CD14-positive monocyte (primary cell): ENCODE measurements at regions not wholly inside any gene's neighbourhood (a gene's known extent, or its start where the extent isn't known, plus 50 kb on each side); places are given as distances from the start of the nearest gene placed in this dataset.

Source experiments
- DNase-seq, 3 donors: peaks; one replicate each; pipeline ENCODE4 v3.0.0-alpha.2; 2011 to 2022
- H2AFZ ChIP-seq: 2 replicates; pipeline ENCODE4 v1.6.0; 2012; ENCODE audit warnings: mild to moderate bottlenecking, low read depth, low read length, inconsistent platforms; ENCODE audit not compliant: insufficient read depth, poor library complexity, severe bottlenecking
- H3K27ac ChIP-seq, 2 donors: 1 replicate in 1 of 2; 2 replicates in 1 of 2; pipeline ENCODE4 v1.5.1; 2012 to 2013; ENCODE audit warnings: low read length in 2 of 2, control low read depth in 1 of 2, inconsistent platforms in 1 of 2, low read depth in 1 of 2, mild to moderate bottlenecking in 1 of 2
- H3K27me3 ChIP-seq, 2 donors: one replicate each; pipeline versions ENCODE4 v1.6.0 to v1.6.1; 2011 to 2013; ENCODE audit warnings: low read length in 2 of 2; ENCODE audit not compliant: control insufficient read depth in 2 of 2, insufficient read depth in 2 of 2
- H3K36me3 ChIP-seq, 2 donors: replicated peaks in 1 of 2; 1 replicate in 1 of 2; 2 replicates in 1 of 2; pipeline versions ENCODE4 v1.5.1 to v1.6.1; 2012 to 2013; ENCODE audit warnings: low read length in 2 of 2, control low read depth in 1 of 2, inconsistent platforms in 1 of 2, mild to moderate bottlenecking in 1 of 2; ENCODE audit not compliant: insufficient read depth in 2 of 2, control insufficient read depth in 1 of 2
- H3K4me1 ChIP-seq, 2 donors: 1 replicate in 1 of 2; 2 replicates in 1 of 2; pipeline versions ENCODE4 v1.5.1 to v1.6.1; 2012 to 2013; ENCODE audit warnings: low read length in 2 of 2, control low read depth in 1 of 2, inconsistent platforms in 1 of 2, mild to moderate bottlenecking in 1 of 2, moderate library complexity in 1 of 2; ENCODE audit not compliant: insufficient read depth in 2 of 2, control insufficient read depth in 1 of 2
- H3K4me2 ChIP-seq: replicated peaks from 2 replicates; pipeline ENCODE3; 2012; ENCODE audit warnings: low read length, moderate library complexity, mild to moderate bottlenecking; ENCODE audit not compliant: poor library complexity, severe bottlenecking; ENCODE audit errors: extremely low read depth
- H3K4me3 ChIP-seq, 3 experiments: fragments of 200-600 bp in 1 of 3; sonication (generic) in 1 of 3; replicated peaks in 1 of 3; 1 replicate in 2 of 3; 2 replicates in 1 of 3; pipeline ENCODE4 v1.5.1; 2011 to 2013; ENCODE audit warnings: low read length in 3 of 3, mild to moderate bottlenecking in 3 of 3, control low read depth in 2 of 3, low read depth in 2 of 3, inconsistent platforms in 1 of 3, moderate library complexity in 1 of 3
- H3K79me2 ChIP-seq: 2 replicates; pipeline ENCODE4 v1.6.0; 2012; ENCODE audit warnings: mild to moderate bottlenecking, control low read depth, inconsistent platforms, low read length, moderate library complexity; ENCODE audit not compliant: insufficient read depth
- H3K9ac ChIP-seq: 2 replicates; pipeline ENCODE4 v1.6.0; 2017; ENCODE audit warnings: low read length, mild to moderate bottlenecking; ENCODE audit not compliant: insufficient read depth, poor library complexity, severe bottlenecking
- H3K9me3 ChIP-seq, 2 donors: replicated peaks in 1 of 2; 1 replicate in 1 of 2; 2 replicates in 1 of 2; pipeline versions ENCODE4 v1.5.1 to v1.6.1; 2012 to 2013; ENCODE audit warnings: low read length in 2 of 2, control low read depth in 1 of 2; ENCODE audit not compliant: control insufficient read depth in 1 of 2, insufficient read depth in 1 of 2
- H4K20me1 ChIP-seq: 2 replicates; pipeline ENCODE4 v1.6.0; 2012; ENCODE audit warnings: mild to moderate bottlenecking, low read length, control low read depth, moderate library complexity; ENCODE audit not compliant: insufficient read depth
- H3K27ac Mint-ChIP-seq, 7 donors: one replicate each; pipeline ENCODE4 v1.8.0; 2020; ENCODE audit warnings: mild to moderate bottlenecking in 7 of 7, mixed read lengths in 7 of 7, moderate library complexity in 6 of 7, inconsistent platforms in 2 of 7
- H3K27me3 Mint-ChIP-seq, 3 donors: one replicate each; pipeline ENCODE4 v1.8.0; 2021 to 2022; ENCODE audit warnings: low read depth in 3 of 3, mild to moderate bottlenecking in 3 of 3, mixed read lengths in 3 of 3, moderate library complexity in 3 of 3, inconsistent platforms in 1 of 3
- H3K36me3 Mint-ChIP-seq, 2 donors: one replicate each; pipeline ENCODE4 v1.8.0; 2020; ENCODE audit warnings: mixed read lengths in 2 of 2, inconsistent platforms in 1 of 2, mild to moderate bottlenecking in 1 of 2
- H3K4me1 Mint-ChIP-seq: one replicate; pipeline ENCODE4 v1.8.0; 2020; ENCODE audit warnings: mild to moderate bottlenecking, mixed read lengths
- H3K4me3 Mint-ChIP-seq, 2 donors: one replicate each; pipeline ENCODE4 v1.8.0; 2020; ENCODE audit warnings: mild to moderate bottlenecking in 2 of 2, mixed read lengths in 2 of 2, moderate library complexity in 1 of 2
- H3K9me3 Mint-ChIP-seq, 7 donors: one replicate each; pipeline ENCODE4 v1.8.0; 2020 to 2022; ENCODE audit warnings: mixed read lengths in 7 of 7, mild to moderate bottlenecking in 6 of 7, moderate library complexity in 6 of 7, inconsistent platforms in 2 of 7
- WGBS: methylation state at CpG from one replicate; pipeline ENCODE4 v1.1.5; 2013; ENCODE audit warnings: missing lambda C conversion rate; ENCODE audit not compliant: insufficient coverage; 5-methylcytosine and 5-hydroxymethylcytosine counted together
- intact Hi-C, 2 donors: fragments of 100-400 bp; cut with micrococcal nuclease; formaldehyde crosslinking; loops; one replicate each; pipeline versions ENCODE4 v1.15.0 to v1.15.1; 2023
- TF ChIP-seq, protein P1 (sequence below): fragments of 200-600 bp; IDR thresholded peaks from one replicate; pipeline ENCODE4 v1.8.0; 2022; ENCODE audit warnings: antibody characterized with exemption, mild to moderate bottlenecking

DNA sequence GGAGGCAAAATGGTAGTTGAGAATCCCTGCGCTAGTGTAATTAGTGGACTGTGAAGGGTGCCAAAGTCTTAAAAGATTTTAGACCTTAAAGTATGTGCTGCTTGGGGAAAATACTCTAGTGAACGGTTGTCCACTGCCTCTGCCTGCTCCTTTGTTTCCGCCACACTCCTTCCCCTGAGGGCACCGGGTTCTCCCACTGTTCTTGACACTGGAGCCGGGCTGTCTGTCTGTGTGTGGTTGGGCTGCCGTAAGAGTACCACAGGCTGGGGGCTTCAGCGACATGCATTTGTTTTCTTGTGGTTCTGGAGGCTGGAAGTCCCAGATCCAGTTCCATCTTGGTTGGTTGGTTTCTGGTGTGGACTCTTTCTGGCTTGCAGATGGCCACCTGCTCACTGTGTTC lies 76.2 kb downstream of the CLDN34 start:
- H3K9me3 Mint-ChIP-seq, result peaks cover 0 to 5% (median 0%) of the 10 kb centered on the region in 7 donors
- no peaks in the 10 kb centered on the region for H3K79me2 ChIP-seq
- H2AFZ ChIP-seq, result no peak overlapping the region
- H4K20me1 ChIP-seq, result peaks cover 36% of the 10 kb centered on the region
- no peak for DNase-seq
- H3K27me3 Mint-ChIP-seq, result peaks cover 0 to 10% (median 0%) of the 10 kb centered on the region in 3 donors
- intact Hi-C loops, result no loop called here
- no peaks in the 10 kb centered on the region for H3K9me3 ChIP-seq
- no peaks in the 10 kb centered on the region for H3K27me3 ChIP-seq
- H3K4me2 ChIP-seq, result no peak overlapping the region
- no peaks in the 10 kb centered on the region for H3K4me1 Mint-ChIP-seq
- no peak overlapping the region for H3K4me3 Mint-ChIP-seq
- H3K27ac Mint-ChIP-seq, result no peak overlapping the region
- TF ChIP-seq, protein P1, sequence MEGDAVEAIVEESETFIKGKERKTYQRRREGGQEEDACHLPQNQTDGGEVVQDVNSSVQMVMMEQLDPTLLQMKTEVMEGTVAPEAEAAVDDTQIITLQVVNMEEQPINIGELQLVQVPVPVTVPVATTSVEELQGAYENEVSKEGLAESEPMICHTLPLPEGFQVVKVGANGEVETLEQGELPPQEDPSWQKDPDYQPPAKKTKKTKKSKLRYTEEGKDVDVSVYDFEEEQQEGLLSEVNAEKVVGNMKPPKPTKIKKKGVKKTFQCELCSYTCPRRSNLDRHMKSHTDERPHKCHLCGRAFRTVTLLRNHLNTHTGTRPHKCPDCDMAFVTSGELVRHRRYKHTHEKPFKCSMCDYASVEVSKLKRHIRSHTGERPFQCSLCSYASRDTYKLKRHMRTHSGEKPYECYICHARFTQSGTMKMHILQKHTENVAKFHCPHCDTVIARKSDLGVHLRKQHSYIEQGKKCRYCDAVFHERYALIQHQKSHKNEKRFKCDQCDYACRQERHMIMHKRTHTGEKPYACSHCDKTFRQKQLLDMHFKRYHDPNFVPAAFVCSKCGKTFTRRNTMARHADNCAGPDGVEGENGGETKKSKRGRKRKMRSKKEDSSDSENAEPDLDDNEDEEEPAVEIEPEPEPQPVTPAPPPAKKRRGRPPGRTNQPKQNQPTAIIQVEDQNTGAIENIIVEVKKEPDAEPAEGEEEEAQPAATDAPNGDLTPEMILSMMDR, result no peak
- no peak overlapping the region for H3K9ac ChIP-seq
- H3K36me3 ChIP-seq, result no peaks in the 10 kb centered on the region
- no CpG with 5 or more reads among the region's 7 CpGs for WGBS
- H3K27ac ChIP-seq, result no peak overlapping the region
- no peaks in the 10 kb centered on the region for H3K4me1 ChIP-seq
- no peak overlapping the region for H3K4me3 ChIP-seq
- no peaks in the 10 kb centered on the region for H3K36me3 Mint-ChIP-seq

DNA sequence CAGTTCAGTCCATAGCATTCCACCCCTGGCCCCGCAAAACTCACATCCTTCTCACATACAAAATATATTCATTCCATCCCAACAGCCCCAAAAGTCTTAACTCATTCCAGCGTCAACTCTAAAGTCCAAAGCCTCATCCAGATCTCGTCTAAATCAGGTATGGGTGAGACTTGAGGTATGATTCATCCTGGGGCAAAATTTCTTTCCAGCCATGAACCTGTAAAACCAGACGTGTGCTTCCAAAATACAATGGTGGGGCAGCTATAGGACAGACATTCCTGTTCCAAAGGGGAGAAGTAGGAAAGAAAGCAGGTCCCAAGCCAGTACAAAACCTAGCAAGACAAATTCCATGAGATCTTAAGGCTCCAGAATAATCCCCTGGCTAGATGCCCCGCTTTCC lies 76.9 kb downstream of the CLDN34 start:
- H3K4me1 Mint-ChIP-seq, result no peaks in the 10 kb centered on the region
- Histone ChIP-seq H3K4me3 (no peak overlapping the region), H3K79me2 (no peaks in the 10 kb centered on the region), H2AFZ (no peak overlapping the region), H3K36me3 (no peaks in the 10 kb centered on the region), H3K9me3 (no peaks in the 10 kb centered on the region), H3K4me2 (no peak overlapping the region), H3K4me1 (no peaks in the 10 kb centered on the region), H4K20me1 (peaks cover 42% of the 10 kb centered on the region), H3K27me3 (no peaks in the 10 kb centered on the region), H3K9ac (no peak overlapping the region), H3K27ac (no peak overlapping the region)
- H3K4me3 Mint-ChIP-seq, result no peak overlapping the region
- H3K27me3 Mint-ChIP-seq, result peaks cover 0 to 10% (median 0%) of the 10 kb centered on the region in 3 donors
- DNase-seq, result no peak
- TF ChIP-seq, protein P1, result no peak
- no peaks in the 10 kb centered on the region for H3K36me3 Mint-ChIP-seq
- intact Hi-C loops, result no loop called here
- H3K27ac Mint-ChIP-seq, result no peak overlapping the region
- WGBS, result 80% methylated on average over 1 of the region's 5 CpGs
- H3K9me3 Mint-ChIP-seq, result peaks cover 0 to 5% (median 0%) of the 10 kb centered on the region in 7 donors
